C4-2B (cell line): ENCODE measurements at regions not wholly inside any gene's neighbourhood (a gene's known extent, or its start where the extent isn't known, plus 50 kb on each side); places are given as distances from the start of the nearest gene placed in this dataset.

ENCODE experiments used
- ZFX ChIP-seq: fragments of 450-650 bp; IDR thresholded peaks from 2 replicates; pipeline ENCODE4 v1.6.1; 2017
- TF ChIP-seq, protein P1 (sequence below): fragments of 450-650 bp; conservative IDR thresholded peaks from 2 replicates; pipeline ENCODE4 v1.5.1; 2017; ENCODE audit warnings: mild to moderate bottlenecking

GRCh38 chr16:66001432-66001831 is 365.1 kb upstream of the CDH5 start:
- TF ChIP-seq, protein P1, sequence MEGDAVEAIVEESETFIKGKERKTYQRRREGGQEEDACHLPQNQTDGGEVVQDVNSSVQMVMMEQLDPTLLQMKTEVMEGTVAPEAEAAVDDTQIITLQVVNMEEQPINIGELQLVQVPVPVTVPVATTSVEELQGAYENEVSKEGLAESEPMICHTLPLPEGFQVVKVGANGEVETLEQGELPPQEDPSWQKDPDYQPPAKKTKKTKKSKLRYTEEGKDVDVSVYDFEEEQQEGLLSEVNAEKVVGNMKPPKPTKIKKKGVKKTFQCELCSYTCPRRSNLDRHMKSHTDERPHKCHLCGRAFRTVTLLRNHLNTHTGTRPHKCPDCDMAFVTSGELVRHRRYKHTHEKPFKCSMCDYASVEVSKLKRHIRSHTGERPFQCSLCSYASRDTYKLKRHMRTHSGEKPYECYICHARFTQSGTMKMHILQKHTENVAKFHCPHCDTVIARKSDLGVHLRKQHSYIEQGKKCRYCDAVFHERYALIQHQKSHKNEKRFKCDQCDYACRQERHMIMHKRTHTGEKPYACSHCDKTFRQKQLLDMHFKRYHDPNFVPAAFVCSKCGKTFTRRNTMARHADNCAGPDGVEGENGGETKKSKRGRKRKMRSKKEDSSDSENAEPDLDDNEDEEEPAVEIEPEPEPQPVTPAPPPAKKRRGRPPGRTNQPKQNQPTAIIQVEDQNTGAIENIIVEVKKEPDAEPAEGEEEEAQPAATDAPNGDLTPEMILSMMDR = no peak
- TF ChIP-seq ZFX = no peak
